Keratinocyte (primary cell): ENCODE measurements at regions not wholly inside any gene's neighbourhood (a gene's known extent, or its start where the extent isn't known, plus 50 kb on each side); places are given as distances from the start of the nearest gene placed in this dataset.

Source experiments
- DNase-seq: peaks from one replicate; pipeline ENCODE4 v3.0.0-alpha.2; 2011; ENCODE audit warnings: low read depth, missing footprints, low spot score
- FAIRE-seq: peaks from 2 replicates; lab custom pipeline; 2011; peaks lifted over from hg19 to GRCh38; lab: Jason Lieb, UNC
- H2AFZ ChIP-seq: 2 replicates; pipeline ENCODE4 v1.6.0; 2012; ENCODE audit warnings: low read length, control low read depth, inconsistent platforms; ENCODE audit not compliant: control insufficient read depth
- H3K27ac ChIP-seq: 2 replicates; pipeline ENCODE4 v1.5.1; 2011; ENCODE audit warnings: low read length; ENCODE audit not compliant: control insufficient read depth, insufficient read depth
- H3K27me3 ChIP-seq: 3 replicates; pipeline ENCODE4 v1.6.0; 2011; ENCODE audit warnings: low read length; ENCODE audit not compliant: control insufficient read depth, insufficient read depth; ENCODE audit errors: extremely low read depth
- H3K36me3 ChIP-seq, 2 experiments: 2 replicates in 1 of 2; 3 replicates in 1 of 2; pipeline ENCODE4 v1.5.1; 2011; ENCODE audit warnings: low read length in 2 of 2, mild to moderate bottlenecking in 1 of 2; ENCODE audit not compliant: control insufficient read depth in 2 of 2, insufficient read depth in 2 of 2; ENCODE audit errors: extremely low read depth in 1 of 2
- H3K4me1 ChIP-seq: 3 replicates; pipeline ENCODE4 v1.5.1; 2011; ENCODE audit warnings: low read length; ENCODE audit not compliant: control insufficient read depth, insufficient read depth; ENCODE audit errors: extremely low read depth
- H3K4me2 ChIP-seq: 3 replicates; pipeline ENCODE4 v1.6.0; 2011; ENCODE audit warnings: low read depth, low read length; ENCODE audit not compliant: control insufficient read depth, insufficient read depth; ENCODE audit errors: extremely low read depth
- H3K4me3 ChIP-seq, 3 experiments: fragments of 200-600 bp in 1 of 3; sonication (generic) in 1 of 3; 2 replicates in 2 of 3; 3 replicates in 1 of 3; pipeline ENCODE4 v1.5.1; 2011 to 2016; ENCODE audit warnings: low read length in 3 of 3, mild to moderate bottlenecking in 3 of 3, control low read depth in 2 of 3, inconsistent platforms in 1 of 3, low read depth in 1 of 3, mixed read lengths in 1 of 3, mixed run types in 1 of 3, moderate library complexity in 1 of 3; ENCODE audit not compliant: control insufficient read depth in 2 of 3, insufficient read depth in 2 of 3; ENCODE audit errors: extremely low read depth in 1 of 3
- H3K79me2 ChIP-seq: 2 replicates; pipeline ENCODE4 v1.6.0; 2012; ENCODE audit warnings: low read length; ENCODE audit not compliant: control insufficient read depth, insufficient read depth
- H3K9ac ChIP-seq: 3 replicates; pipeline ENCODE4 v1.6.0; 2011; ENCODE audit warnings: low read length; ENCODE audit not compliant: control insufficient read depth, insufficient read depth; ENCODE audit errors: extremely low read depth
- H3K9me1 ChIP-seq: 3 replicates; pipeline ENCODE4 v1.6.0; 2011; ENCODE audit warnings: low read length; ENCODE audit not compliant: control insufficient read depth, insufficient read depth; ENCODE audit errors: extremely low read depth
- H3K9me3 ChIP-seq: 2 replicates; pipeline ENCODE4 v1.5.1; 2012; ENCODE audit warnings: low read depth, low read length; ENCODE audit not compliant: control insufficient read depth
- H4K20me1 ChIP-seq: 3 replicates; pipeline ENCODE4 v1.6.0; 2011; ENCODE audit warnings: low read length; ENCODE audit not compliant: control insufficient read depth, insufficient read depth; ENCODE audit errors: extremely low read depth
- CTCF ChIP-seq, 3 experiments: IDR thresholded peaks in 1 of 3; conservative IDR thresholded peaks in 1 of 3; optimal IDR thresholded peaks in 1 of 3; 2 replicates in 2 of 3; 3 replicates in 1 of 3; pipeline versions ENCODE3 to v1.5.1; 2011; ENCODE audit warnings: low read length in 3 of 3, mild to moderate bottlenecking in 3 of 3, moderate library complexity in 2 of 3, control low read depth in 1 of 3, inconsistent platforms in 1 of 3; ENCODE audit not compliant: insufficient read depth in 2 of 3; ENCODE audit errors: extremely low read depth in 1 of 3
- EZH2 ChIP-seq: IDR thresholded peaks from one replicate; pipeline ENCODE4 v1.6.1; 2012; ENCODE audit warnings: inconsistent platforms, mild to moderate bottlenecking, low read length, moderate library complexity
- dilution Hi-C: fragments of 300-500 bp; cut with MboI; formaldehyde crosslinking; loops from one replicate; pipeline ENCODE4 v1.7.0; 2020; ENCODE audit warnings: low sequenced_read_pairs; ENCODE audit not compliant: extremely low pct_ligation_motif_present

GRCh38 chr11:80532633-80533232, 1091.9 kb upstream of the TENM4 start:
- DNase-seq: no peak
- Histone ChIP-seq H3K79me2 (no peaks in the 10 kb centered on the region), H3K36me3 (no peaks in the 10 kb centered on the region), H3K9me1 (no peaks in the 10 kb centered on the region), H3K9me3 (no peaks in the 10 kb centered on the region), H3K4me1 (no peaks in the 10 kb centered on the region), H3K27me3 (no peaks in the 10 kb centered on the region), H3K9ac (no peak overlapping the region), H3K27ac (no peak overlapping the region), H2AFZ (no peak overlapping the region), H3K4me2 (no peak overlapping the region), H4K20me1 (no peaks in the 10 kb centered on the region), H3K4me3 (no peak overlapping the region)
- no peak for FAIRE-seq
- TF ChIP-seq CTCF (optimal IDR thresholded peaks at IDR 0.05 in 1 of 3, IDR thresholded peaks at IDR 0.05 in 1 of 3, conservative IDR thresholded peaks at IDR 0.05 in 1 of 3; ENCODE audit: extremely low read depth in 1 of 3, insufficient read depth in 2 of 3, low read length in 3 of 3) (no peak), EZH2 (no peak)
- dilution Hi-C loops: no loop called here

- no peak overlapping the region for H3K9ac ChIP-seq
- no peaks in the 10 kb centered on the region for H3K36me3 ChIP-seq
- H3K27me3 ChIP-seq: no peaks in the 10 kb centered on the region
- H3K27ac ChIP-seq: no peak overlapping the region
- no peak overlapping the region for H3K4me3 ChIP-seq
- no peak overlapping the region for H3K4me2 ChIP-seq
- DNase-seq (no peak), FAIRE-seq (no peak)
- dilution Hi-C loops: no loop called here
- H3K9me1 ChIP-seq: no peaks in the 10 kb centered on the region
- H4K20me1 ChIP-seq: no peaks in the 10 kb centered on the region
- no peaks in the 10 kb centered on the region for H3K4me1 ChIP-seq
- no peaks in the 10 kb centered on the region for H3K9me3 ChIP-seq
- TF ChIP-seq CTCF (optimal IDR thresholded peaks at IDR 0.05 in 1 of 3, IDR thresholded peaks at IDR 0.05 in 1 of 3, conservative IDR thresholded peaks at IDR 0.05 in 1 of 3; ENCODE audit: extremely low read depth in 1 of 3, insufficient read depth in 2 of 3, low read length in 3 of 3) (no peak), EZH2 (no peak)
- no peaks in the 10 kb centered on the region for H3K79me2 ChIP-seq
- H2AFZ ChIP-seq: no peak overlapping the region
These were observed 1088.9 kb upstream of the TENM4 start for GRCh38 chr11:80529726-80530125.
